Esophagus muscularis mucosa (tissue), 4 donors: ENCODE measurements at regions not wholly inside any gene's neighbourhood (a gene's known extent, or its start where the extent isn't known, plus 50 kb on each side); places are given as distances from the start of the nearest gene placed in this dataset.

ENCODE experiments used
- DNase-seq: peaks from one replicate; pipeline ENCODE4 v3.0.0-alpha.2; 2017; ENCODE audit errors: extremely low spot score
- H3K27ac ChIP-seq, 4 donors: fragments of 200-600 bp; sonication (generic); replicated peaks in 1 of 4; 1 replicate in 3 of 4; 2 replicates in 1 of 4; pipeline ENCODE4 v1.5.1; 2016 to 2019; ENCODE audit warnings: mild to moderate bottlenecking in 1 of 4
- H3K27me3 ChIP-seq, 4 donors: fragments of 200-600 bp; sonication (generic); one replicate each; pipeline versions ENCODE4 v1.5.1 to v1.6.0; 2016 to 2019
- H3K36me3 ChIP-seq, 4 donors: fragments of 200-600 bp; sonication (generic); one replicate each; pipeline ENCODE4 v1.5.1; 2016 to 2019
- H3K4me1 ChIP-seq, 4 donors: fragments of 200-600 bp; sonication (generic); one replicate each; pipeline ENCODE4 v1.5.1; 2016 to 2019
- H3K4me3 ChIP-seq, 4 donors: fragments of 200-600 bp; sonication (generic); 1 replicate in 2 of 4; 2 replicates in 2 of 4; pipeline ENCODE4 v1.5.1; 2016 to 2019; ENCODE audit warnings: mild to moderate bottlenecking in 4 of 4, moderate library complexity in 1 of 4
- H3K9me3 ChIP-seq, 4 donors: fragments of 200-600 bp; sonication (generic); 1 replicate in 3 of 4; 2 replicates in 1 of 4; pipeline ENCODE4 v1.5.1; 2016 to 2019
- EP300 ChIP-seq: sonication (generic); formaldehyde crosslinking; IDR thresholded peaks from one replicate; pipeline ENCODE4 v1.6.1; 2017; ENCODE audit warnings: antibody characterized with exemption
- POLR2A ChIP-seq: fragments of 450-650 bp; IDR thresholded peaks from one replicate; pipeline ENCODE4 v1.6.1; 2017; ENCODE audit warnings: antibody characterized with exemption, moderate library complexity, mild to moderate bottlenecking, low read depth
- POLR2AphosphoS5 ChIP-seq, 2 donors: sonication (generic); formaldehyde crosslinking; IDR thresholded peaks; one replicate each; pipeline ENCODE4 v1.6.1; 2017; ENCODE audit warnings: antibody characterized with exemption in 2 of 2
- WGBS: methylation state at CpG from one replicate; pipeline ENCODE4 v1.1.5; 2018; 5-methylcytosine and 5-hydroxymethylcytosine counted together
- intact Hi-C: fragments of 100-400 bp; cut with DNase I; formaldehyde crosslinking; loops from one replicate; pipeline ENCODE4 v1.15.1; 2023
- TF ChIP-seq, protein P1 (sequence below), 3 experiments: fragments of 200-600 bp in 2 of 3; fragments of 450-650 bp in 1 of 3; sonication (generic) in 2 of 3; IDR thresholded peaks; one replicate each; pipeline ENCODE4 v1.5.1; 2017 to 2019; ENCODE audit warnings: antibody characterized with exemption in 3 of 3, mild to moderate bottlenecking in 2 of 3, moderate library complexity in 1 of 3

DNA sequence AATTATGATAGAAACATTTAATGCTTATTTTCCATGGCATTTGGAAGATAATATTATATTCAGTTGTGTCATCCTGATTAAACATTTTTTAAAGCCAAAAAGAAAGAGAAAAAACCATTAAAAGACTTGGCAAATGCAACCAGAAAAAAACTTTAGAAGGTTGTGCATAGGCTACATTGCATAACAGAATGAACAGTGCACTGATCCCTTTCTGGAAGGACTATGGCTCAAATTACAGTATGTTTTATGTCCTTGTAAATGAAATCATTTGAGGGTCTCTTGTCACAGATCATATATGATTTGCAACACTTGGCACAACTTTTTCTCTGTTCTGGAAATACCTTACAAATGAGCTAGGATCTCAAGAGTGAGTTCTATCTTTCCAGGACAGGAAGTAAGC lies 275.2 kb upstream of the FLRT2 start:
- no peaks in the 10 kb centered on the region for H3K4me1 ChIP-seq
- intact Hi-C loops = no loop called here
- no peaks in the 10 kb centered on the region for H3K36me3 ChIP-seq
- no peaks in the 10 kb centered on the region for H3K9me3 ChIP-seq
- no peak for TF ChIP-seq POLR2A
- TF ChIP-seq EP300 = no peak
- no peak for TF ChIP-seq POLR2AphosphoS5 (IDR thresholded peaks at IDR 0.05)
- TF ChIP-seq, protein P1, sequence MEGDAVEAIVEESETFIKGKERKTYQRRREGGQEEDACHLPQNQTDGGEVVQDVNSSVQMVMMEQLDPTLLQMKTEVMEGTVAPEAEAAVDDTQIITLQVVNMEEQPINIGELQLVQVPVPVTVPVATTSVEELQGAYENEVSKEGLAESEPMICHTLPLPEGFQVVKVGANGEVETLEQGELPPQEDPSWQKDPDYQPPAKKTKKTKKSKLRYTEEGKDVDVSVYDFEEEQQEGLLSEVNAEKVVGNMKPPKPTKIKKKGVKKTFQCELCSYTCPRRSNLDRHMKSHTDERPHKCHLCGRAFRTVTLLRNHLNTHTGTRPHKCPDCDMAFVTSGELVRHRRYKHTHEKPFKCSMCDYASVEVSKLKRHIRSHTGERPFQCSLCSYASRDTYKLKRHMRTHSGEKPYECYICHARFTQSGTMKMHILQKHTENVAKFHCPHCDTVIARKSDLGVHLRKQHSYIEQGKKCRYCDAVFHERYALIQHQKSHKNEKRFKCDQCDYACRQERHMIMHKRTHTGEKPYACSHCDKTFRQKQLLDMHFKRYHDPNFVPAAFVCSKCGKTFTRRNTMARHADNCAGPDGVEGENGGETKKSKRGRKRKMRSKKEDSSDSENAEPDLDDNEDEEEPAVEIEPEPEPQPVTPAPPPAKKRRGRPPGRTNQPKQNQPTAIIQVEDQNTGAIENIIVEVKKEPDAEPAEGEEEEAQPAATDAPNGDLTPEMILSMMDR (IDR thresholded peaks at IDR 0.05) = no peak
- no peak for DNase-seq
- H3K27me3 ChIP-seq = no peaks in the 10 kb centered on the region
- H3K27ac ChIP-seq = no peak overlapping the region
- H3K4me3 ChIP-seq = no peak overlapping the region

DNA sequence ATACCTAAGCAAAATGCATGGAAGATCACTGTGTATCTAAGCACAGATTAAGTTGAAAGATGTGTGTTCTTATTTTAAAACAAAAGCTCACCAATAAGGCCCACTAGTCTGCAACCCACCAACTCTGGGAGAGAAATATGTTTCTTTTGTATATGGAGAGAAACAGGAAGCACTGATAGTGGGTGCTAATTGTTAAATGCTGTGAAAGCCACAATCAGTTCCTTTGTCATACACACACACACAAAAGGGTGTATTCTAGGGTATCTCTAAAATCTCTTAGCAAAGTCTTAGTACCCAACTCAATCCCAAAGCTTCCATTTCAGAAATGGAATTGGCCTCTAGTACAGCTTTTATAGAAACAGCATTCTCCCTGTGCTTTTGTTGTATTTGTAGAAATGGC lies 272.7 kb upstream of the FLRT2 start:
- intact Hi-C loops = no loop called here
- H3K4me1 ChIP-seq = no peaks in the 10 kb centered on the region
- no peaks in the 10 kb centered on the region for H3K27me3 ChIP-seq
- H3K36me3 ChIP-seq = no peaks in the 10 kb centered on the region
- no peaks in the 10 kb centered on the region for H3K9me3 ChIP-seq
- TF ChIP-seq, protein P1 (IDR thresholded peaks at IDR 0.05) = no peak
- TF ChIP-seq POLR2A (no peak), EP300 (no peak), POLR2AphosphoS5 (IDR thresholded peaks at IDR 0.05) (no peak)
- no peak overlapping the region for H3K27ac ChIP-seq
- DNase-seq = no peak
- no peak overlapping the region for H3K4me3 ChIP-seq

DNA sequence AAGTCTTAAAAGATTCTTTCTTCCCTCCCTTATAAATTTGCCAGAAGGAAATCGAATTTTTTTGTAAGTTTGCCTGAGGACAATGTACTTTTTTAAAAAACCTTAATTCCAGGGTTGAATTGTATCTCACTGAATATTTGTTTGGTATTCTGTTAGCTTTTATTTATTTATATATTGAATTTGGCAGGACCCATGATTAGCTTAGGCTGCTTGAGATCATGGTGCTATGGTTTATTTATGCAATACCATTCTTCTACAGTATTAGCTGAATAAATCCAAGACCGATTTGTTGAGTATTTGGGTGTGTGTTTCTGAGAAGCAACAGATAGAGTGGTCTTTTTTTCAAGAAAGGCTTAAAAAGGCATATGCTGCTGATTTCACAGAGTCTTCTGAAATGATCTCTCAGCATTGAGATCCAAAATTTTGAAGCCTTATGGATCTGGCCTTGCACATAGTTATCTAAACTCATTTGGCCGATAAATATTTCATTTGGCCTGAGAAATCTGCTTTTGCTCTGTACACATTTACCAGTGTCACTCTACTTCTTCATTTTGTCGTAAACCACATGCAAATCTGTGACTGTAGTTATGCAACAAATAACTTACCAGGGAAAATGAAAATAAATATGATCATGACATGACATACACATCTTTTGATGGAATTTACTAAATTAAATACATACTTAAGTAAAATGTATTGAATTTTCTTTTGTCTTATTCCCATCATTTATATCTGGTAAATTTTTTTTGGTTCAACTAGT lies 265.8 kb upstream of the FLRT2 start:
- intact Hi-C loops = no loop called here
- DNase-seq = no peak
- Histone ChIP-seq H3K27ac (no peak overlapping the region), H3K4me3 (no peak overlapping the region), H3K4me1 (no peaks in the 10 kb centered on the region), H3K27me3 (no peaks in the 10 kb centered on the region), H3K36me3 (no peaks in the 10 kb centered on the region), H3K9me3 (no peaks in the 10 kb centered on the region)
- TF ChIP-seq, protein P1 (IDR thresholded peaks at IDR 0.05) = no peak
- 80% methylated on average over 4 of the region's 4 CpGs for WGBS

DNA sequence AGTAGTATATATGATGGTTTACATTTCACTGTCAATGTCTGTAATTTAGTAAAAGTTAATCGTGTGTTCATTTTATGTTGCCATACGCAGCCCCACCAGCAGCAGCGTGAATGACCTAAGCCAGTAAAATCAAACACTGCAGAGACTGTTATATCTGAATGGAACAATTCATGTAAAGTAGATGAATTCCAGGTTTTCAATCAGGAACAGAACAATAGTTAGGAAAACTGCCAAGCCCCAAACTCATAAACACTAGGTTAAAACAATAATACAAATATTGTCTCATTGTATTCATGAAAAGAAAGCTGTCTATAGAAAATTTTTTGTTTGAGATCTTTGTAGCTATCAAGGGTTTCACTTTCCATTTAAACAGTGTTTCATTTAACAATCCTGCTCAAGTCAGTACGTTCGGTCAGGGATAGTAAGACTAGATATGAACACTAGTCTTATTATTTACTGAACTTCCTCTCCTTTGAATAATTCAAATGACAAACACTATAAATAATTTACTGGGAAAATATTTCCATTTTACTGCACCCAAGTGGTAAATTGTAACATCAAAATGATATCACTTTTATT lies 256.8 kb upstream of the FLRT2 start:
- no peak overlapping the region for H3K27ac ChIP-seq
- WGBS = 57% methylated on average over 5 of the region's 5 CpGs
- no peaks in the 10 kb centered on the region for H3K36me3 ChIP-seq
- DNase-seq = no peak
- H3K9me3 ChIP-seq = no peaks in the 10 kb centered on the region
- peak overlapping the region in 3 of 4 donors; percentile 4 to 26 (median 8) for H3K4me3 ChIP-seq
- TF ChIP-seq, protein P1 (IDR thresholded peaks at IDR 0.05) = no peak
- TF ChIP-seq EP300 (no peak), POLR2AphosphoS5 (IDR thresholded peaks at IDR 0.05) (no peak), POLR2A (no peak)
- intact Hi-C loops = no loop called here
- H3K4me1 ChIP-seq = no peaks in the 10 kb centered on the region
- H3K27me3 ChIP-seq = no peaks in the 10 kb centered on the region

DNA sequence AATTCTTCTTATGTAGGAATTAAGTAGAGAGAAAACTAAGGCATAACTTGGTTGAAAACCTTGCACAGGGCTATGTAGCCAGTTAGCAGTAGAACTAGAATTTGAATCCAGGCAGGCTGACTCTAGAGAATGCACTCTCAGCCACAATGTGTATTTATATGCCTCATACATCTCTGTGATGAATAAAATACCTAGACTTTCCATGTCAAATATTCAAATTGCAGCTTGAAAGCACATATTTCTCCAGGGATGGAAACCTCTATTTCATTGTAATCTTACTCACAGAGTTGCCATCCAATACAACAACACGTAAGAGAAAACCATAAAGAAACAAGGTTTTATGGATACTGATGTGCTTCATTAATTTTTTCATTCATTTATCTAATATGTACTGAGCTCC lies 256.0 kb upstream of the FLRT2 start:
- WGBS = 90% methylated on average over 1 of the region's 1 CpG
- Histone ChIP-seq H3K9me3 (no peaks in the 10 kb centered on the region), H3K27me3 (no peaks in the 10 kb centered on the region), H3K4me3 (no peak overlapping the region), H3K36me3 (no peaks in the 10 kb centered on the region), H3K27ac (no peak overlapping the region), H3K4me1 (no peaks in the 10 kb centered on the region)
- no peak for DNase-seq
- intact Hi-C loops = no loop called here
- no peak for TF ChIP-seq POLR2A
- TF ChIP-seq, protein P1 (IDR thresholded peaks at IDR 0.05) = no peak
- TF ChIP-seq EP300 = no peak
- TF ChIP-seq POLR2AphosphoS5 (IDR thresholded peaks at IDR 0.05) = no peak
